NT2/D1 (cell line): ENCODE measurements at regions not wholly inside any gene's neighbourhood (a gene's known extent, or its start where the extent isn't known, plus 50 kb on each side); places are given as distances from the start of the nearest gene placed in this dataset.

ENCODE experiments used
- YY1 ChIP-seq: IDR thresholded peaks from 2 replicates; pipeline ENCODE4 v1.6.1; 2011; ENCODE audit not compliant: insufficient read length, insufficient read depth
- ZNF274 ChIP-seq: IDR thresholded peaks from 2 replicates; pipeline ENCODE4 v1.6.1; 2011; ENCODE audit warnings: mild to moderate bottlenecking, low read depth, low read length

- TF ChIP-seq YY1: no peak
- no peak for TF ChIP-seq ZNF274
These were observed 206.6 kb downstream of the ICE1 start for GRCh38 chr5:5628866-5629606.
